SK-N-SH (cell line): ENCODE measurements at regions not wholly inside any gene's neighbourhood (a gene's known extent, or its start where the extent isn't known, plus 50 kb on each side); places are given as distances from the start of the nearest gene placed in this dataset.

Source experiments
- CTCF ChIA-PET: fragments of 300-600, 350-600 bp; formaldehyde crosslinking; extraction: SDS; loops from one replicate; lab custom pipeline; 2021; lab: Yijun Ruan, JAX
- POLR2A ChIA-PET: fragments of 350-600 bp; sonication (Branson Sonifier 250); formaldehyde crosslinking; extraction: SDS; loops from one replicate; lab custom pipeline; 2020; ENCODE audit warnings: antibody characterized with exemption, inconsistent platforms; lab: Yijun Ruan, JAX
- DNase-seq: peaks from one replicate; pipeline ENCODE4 v3.0.0; 2012
- H2AFZ ChIP-seq: fragments of 200-600 bp; sonication (generic); 2 replicates; pipeline ENCODE4 v1.8.1; 2016; ENCODE audit warnings: antibody characterized with exemption, mild to moderate bottlenecking, low read depth
- H3F3A ChIP-seq: fragments of 200-600 bp; sonication (generic); replicated peaks from 2 replicates; pipeline ENCODE3; 2016; ENCODE audit warnings: antibody characterized with exemption, mild to moderate bottlenecking; ENCODE audit not compliant: insufficient read depth
- H3K27ac ChIP-seq, 2 experiments: fragments of 200-500 bp in 1 of 2; fragments of 200-600 bp in 1 of 2; sonication (Bioruptor generic) in 1 of 2; sonication (generic), shearing (Covaris generic) in 1 of 2; 2 replicates each; pipeline versions ENCODE4 v1.5.1 to v1.6.1; 2014 to 2016; ENCODE audit warnings: low read depth in 2 of 2, inconsistent platforms in 1 of 2, low read length in 1 of 2, mild to moderate bottlenecking in 1 of 2, mixed read lengths in 1 of 2
- H3K27me3 ChIP-seq: fragments of 200-600 bp; sonication (generic), shearing (Covaris generic); 2 replicates; pipeline ENCODE4 v1.6.1; 2016; ENCODE audit warnings: mixed run types; ENCODE audit not compliant: insufficient read depth
- H3K36me3 ChIP-seq, 2 experiments: fragments of 200-500 bp in 1 of 2; fragments of 200-600 bp in 1 of 2; sonication (Bioruptor generic) in 1 of 2; sonication (generic) in 1 of 2; replicated peaks in 1 of 2; 2 replicates each; pipeline versions ENCODE3 to v1.5.1; 2014 to 2016; ENCODE audit warnings: low read length in 1 of 2, mild to moderate bottlenecking in 1 of 2; ENCODE audit not compliant: insufficient read depth in 2 of 2, control insufficient read depth in 1 of 2
- H3K4me1 ChIP-seq, 2 experiments: fragments of 200-500 bp in 1 of 2; fragments of 200-600 bp in 1 of 2; sonication (Bioruptor generic) in 1 of 2; sonication (generic), shearing (Covaris generic) in 1 of 2; 2 replicates each; pipeline versions ENCODE4 v1.5.1 to v1.6.1; 2014 to 2016; ENCODE audit warnings: low read depth in 1 of 2, low read length in 1 of 2, mixed run types in 1 of 2; ENCODE audit not compliant: insufficient read depth in 2 of 2, control insufficient read depth in 1 of 2
- H3K4me2 ChIP-seq: fragments of 200-600 bp; sonication (generic), shearing (Covaris generic); 2 replicates; pipeline ENCODE4 v1.6.1; 2017; ENCODE audit warnings: mixed run types
- H3K4me3 ChIP-seq, 2 experiments: fragments of 200-500 bp in 1 of 2; fragments of 200-600 bp in 1 of 2; sonication (Bioruptor generic) in 1 of 2; sonication (generic), shearing (Covaris generic) in 1 of 2; 2 replicates each; pipeline versions ENCODE4 v1.5.1 to v1.8.1; 2014 to 2016; ENCODE audit warnings: low read depth in 2 of 2, inconsistent platforms in 1 of 2, low read length in 1 of 2, mild to moderate bottlenecking in 1 of 2, mixed read lengths in 1 of 2, moderate library complexity in 1 of 2
- H3K79me2 ChIP-seq: fragments of 200-600 bp; sonication (generic); 2 replicates; pipeline ENCODE4 v1.8.1; 2017; ENCODE audit warnings: mild to moderate bottlenecking; ENCODE audit not compliant: insufficient read depth
- H3K9ac ChIP-seq: fragments of 200-600 bp; sonication (generic); 2 replicates; pipeline ENCODE4 v1.6.1; 2017; ENCODE audit warnings: mixed run types
- H3K9me2 ChIP-seq: fragments of 200-600 bp; sonication (generic); 2 replicates; pipeline ENCODE4 v1.6.1; 2017; ENCODE audit warnings: mixed run types
- H3K9me3 ChIP-seq: fragments of 200-600 bp; sonication (generic); 2 replicates; pipeline ENCODE4 v1.6.1; 2017; ENCODE audit warnings: mixed run types, mild to moderate bottlenecking, moderate library complexity
- H4K20me1 ChIP-seq: fragments of 200-600 bp; sonication (generic); 2 replicates; pipeline ENCODE4 v1.6.1; 2017; ENCODE audit warnings: mild to moderate bottlenecking, mixed run types; ENCODE audit not compliant: insufficient read depth
- CHD2 ChIP-seq: fragments of 150-350 bp; IDR thresholded peaks from 2 replicates; pipeline ENCODE4 v1.6.1; 2018; ENCODE audit warnings: low read length; ENCODE audit not compliant: partially characterized antibody
- ELF1 ChIP-seq: IDR thresholded peaks from 2 replicates; pipeline ENCODE4 v1.4.0; 2012
- EP300 ChIP-seq, 2 experiments: IDR thresholded peaks; 2 replicates each; pipeline versions ENCODE4 v1.4.0 to v1.6.1; 2012; ENCODE audit warnings: borderline replicate concordance in 1 of 2, low read depth in 1 of 2, low read length in 1 of 2
- FOSL2 ChIP-seq: IDR thresholded peaks from 2 replicates; pipeline ENCODE4 v1.4.0; 2012; ENCODE audit warnings: low read depth, mild to moderate bottlenecking, moderate library complexity, borderline replicate concordance
- FOXJ3 ChIP-seq: sonication (generic); formaldehyde crosslinking; IDR thresholded peaks from 2 replicates; pipeline ENCODE4 v1.5.1; 2020; ENCODE audit warnings: mild to moderate bottlenecking, missing genetic modification reagents
- GABPA ChIP-seq: IDR thresholded peaks from 2 replicates; pipeline ENCODE4 v1.4.0; 2012; ENCODE audit warnings: low read depth, mild to moderate bottlenecking
- GATA2 ChIP-seq: sonication (generic); formaldehyde crosslinking; IDR thresholded peaks from 2 replicates; pipeline ENCODE4 v1.5.0; 2020; ENCODE audit warnings: mild to moderate bottlenecking, missing genetic modification reagents
- JUND ChIP-seq: IDR thresholded peaks from 2 replicates; pipeline ENCODE4 v1.4.0; 2012
- MEF2A ChIP-seq: IDR thresholded peaks from 2 replicates; pipeline ENCODE4 v1.4.0; 2012; ENCODE audit warnings: low read depth, borderline replicate concordance
- RAD21 ChIP-seq: IDR thresholded peaks from 2 replicates; pipeline ENCODE4 v1.6.1; 2012; ENCODE audit warnings: mild to moderate bottlenecking, low read length
- RXRA ChIP-seq: IDR thresholded peaks from 2 replicates; pipeline ENCODE4 v1.4.0; 2012; ENCODE audit warnings: low read depth, mild to moderate bottlenecking, borderline replicate concordance
- SIN3A ChIP-seq: IDR thresholded peaks from 2 replicates; pipeline ENCODE4 v1.6.1; 2012; ENCODE audit warnings: low read depth, mild to moderate bottlenecking, low read length, moderate library complexity, borderline replicate concordance
- YY1 ChIP-seq: IDR thresholded peaks from 2 replicates; pipeline ENCODE4 v1.4.0; 2012; ENCODE audit warnings: low read depth, mild to moderate bottlenecking
- WGBS: methylation state at CpG from one replicate; pipeline ENCODE4 v1.1.6; 2017; ENCODE audit warnings: low lambda C conversion rate; 5-methylcytosine and 5-hydroxymethylcytosine counted together
- TF ChIP-seq, protein P1 (sequence below): fragments of 150-350 bp; IDR thresholded peaks from 2 replicates; pipeline ENCODE4 v1.6.1; 2016; ENCODE audit warnings: mild to moderate bottlenecking, low read depth, low read length
- TF ChIP-seq, protein P2 (sequence below): IDR thresholded peaks from 2 replicates; pipeline ENCODE4 v1.4.0; 2012; ENCODE audit warnings: low read depth, borderline replicate concordance

DNA sequence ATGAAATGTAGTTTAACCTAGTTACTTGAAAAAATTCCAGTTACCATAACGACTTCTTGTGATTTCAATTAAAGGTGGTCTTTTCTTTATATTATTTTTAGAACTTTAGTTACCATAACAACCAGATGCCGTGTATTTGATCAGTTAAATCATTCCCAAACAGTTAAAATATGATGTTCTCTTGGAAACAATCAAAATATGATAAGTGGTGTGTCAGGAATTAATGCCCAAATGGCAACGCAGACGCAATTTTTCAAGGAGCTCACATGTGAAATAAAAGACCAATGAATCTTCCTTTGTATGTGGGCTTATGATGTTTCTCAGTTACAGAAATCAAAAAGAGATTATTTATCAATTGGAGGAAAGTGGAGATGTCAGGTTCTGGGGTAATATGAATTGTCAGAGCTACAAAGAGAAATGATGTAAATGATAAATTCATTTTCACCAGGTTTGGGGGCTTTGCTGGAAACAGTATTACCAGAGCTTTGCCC is 189.1 kb upstream of the PARD3B start:
- Histone ChIP-seq H3K4me2 (no peak overlapping the region), H2AFZ (no peak overlapping the region), H3K36me3 (no peaks in the 10 kb centered on the region), H4K20me1 (no peaks in the 10 kb centered on the region), H3K9me2 (no peaks in the 10 kb centered on the region), H3F3A (no peaks in the 10 kb centered on the region), H3K27me3 (no peaks in the 10 kb centered on the region), H3K27ac (no peak overlapping the region), H3K4me3 (no peak overlapping the region), H3K9me3 (no peaks in the 10 kb centered on the region), H3K9ac (no peak overlapping the region), H3K4me1 (peaks cover 0 to 7% of the 10 kb centered on the region in 2 experiments; a peak in 1 of 4 replicates), H3K79me2 (no peaks in the 10 kb centered on the region)
- TF ChIP-seq CHD2 (no peak), FOXJ3 (CRISPR knock-in tag) (no peak), ELF1 (no peak), EP300 (IDR thresholded peaks at IDR 0.05; ENCODE audit: borderline replicate concordance in 1 of 2, low read depth in 1 of 2, low read length in 1 of 2) (no peak), RXRA (no peak), GABPA (no peak), FOSL2 (no peak), SIN3A (no peak), RAD21 (no peak), JUND (no peak), YY1 (no peak)
- TF ChIP-seq, protein P1, sequence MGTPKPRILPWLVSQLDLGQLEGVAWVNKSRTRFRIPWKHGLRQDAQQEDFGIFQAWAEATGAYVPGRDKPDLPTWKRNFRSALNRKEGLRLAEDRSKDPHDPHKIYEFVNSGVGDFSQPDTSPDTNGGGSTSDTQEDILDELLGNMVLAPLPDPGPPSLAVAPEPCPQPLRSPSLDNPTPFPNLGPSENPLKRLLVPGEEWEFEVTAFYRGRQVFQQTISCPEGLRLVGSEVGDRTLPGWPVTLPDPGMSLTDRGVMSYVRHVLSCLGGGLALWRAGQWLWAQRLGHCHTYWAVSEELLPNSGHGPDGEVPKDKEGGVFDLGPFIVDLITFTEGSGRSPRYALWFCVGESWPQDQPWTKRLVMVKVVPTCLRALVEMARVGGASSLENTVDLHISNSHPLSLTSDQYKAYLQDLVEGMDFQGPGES: no peak
- TF ChIP-seq, protein P2, sequence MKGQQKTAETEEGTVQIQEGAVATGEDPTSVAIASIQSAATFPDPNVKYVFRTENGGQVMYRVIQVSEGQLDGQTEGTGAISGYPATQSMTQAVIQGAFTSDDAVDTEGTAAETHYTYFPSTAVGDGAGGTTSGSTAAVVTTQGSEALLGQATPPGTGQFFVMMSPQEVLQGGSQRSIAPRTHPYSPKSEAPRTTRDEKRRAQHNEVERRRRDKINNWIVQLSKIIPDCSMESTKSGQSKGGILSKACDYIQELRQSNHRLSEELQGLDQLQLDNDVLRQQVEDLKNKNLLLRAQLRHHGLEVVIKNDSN: no peak
- CTCF ChIA-PET: interaction anchor here (1.3 kb wide), 1 partner anchor 336 kb away, joined by 5 read pairs; no protein-coding TSS in a partner anchor
- no peak for DNase-seq
- POLR2A ChIA-PET: no interaction called here
- 59% methylated on average over 4 of the region's 4 CpGs for WGBS

DNA sequence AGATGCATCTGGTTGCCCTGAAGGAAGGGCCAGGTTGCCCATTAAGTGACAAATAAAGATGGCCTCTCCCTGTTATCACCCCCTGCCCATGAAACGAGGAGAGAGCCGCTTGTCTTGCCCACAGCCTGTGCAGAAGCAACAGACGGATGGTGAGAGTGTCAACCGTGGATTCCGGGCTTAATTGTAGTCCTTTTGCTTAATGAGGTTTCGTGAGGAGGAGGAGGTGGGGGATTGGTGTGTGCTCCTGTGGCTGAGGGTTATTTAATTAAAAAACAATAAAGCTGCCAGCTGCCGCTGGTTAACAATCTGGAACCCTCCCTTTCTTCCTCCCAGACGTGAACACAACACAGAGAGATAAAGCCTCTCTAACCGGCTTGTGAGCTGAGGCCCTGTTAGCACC is 188.0 kb upstream of the PARD3B start:
- WGBS: 75% methylated on average over 9 of the region's 9 CpGs
- H3K36me3 ChIP-seq: no peaks in the 10 kb centered on the region
- no peaks in the 10 kb centered on the region for H4K20me1 ChIP-seq
- peak overlapping the region in 1 of 2 experiments; percentile 12; a peak in 2 of 4 replicates for H3K27ac ChIP-seq
- no peak for TF ChIP-seq MEF2A
- peak; percentile 39; the same call in 1 of the 2 replicates for TF ChIP-seq GATA2 (CRISPR knock-in tag)
- no peak overlapping the region for H3K9ac ChIP-seq
- no peaks in the 10 kb centered on the region for H3K9me2 ChIP-seq
- peak; percentile 30 for DNase-seq
- H3K4me1 ChIP-seq: peaks cover 0 to 7% of the 10 kb centered on the region in 2 experiments; a peak in 1 of 4 replicates
- H3K4me2 ChIP-seq: no peak overlapping the region
- H3K9me3 ChIP-seq: no peaks in the 10 kb centered on the region
- H3K79me2 ChIP-seq: no peaks in the 10 kb centered on the region
- H2AFZ ChIP-seq: no peak overlapping the region
- ChIA-PET CTCF (interaction anchor here (1.3 kb wide), 1 partner anchor 19 kb away, joined by 3 read pairs; no protein-coding TSS in a partner anchor), POLR2A (no interaction called here)
- no peaks in the 10 kb centered on the region for H3K27me3 ChIP-seq
- H3K4me3 ChIP-seq: no peak overlapping the region
- H3F3A ChIP-seq: no peaks in the 10 kb centered on the region
